H1 (cell line): ENCODE measurements at regions not wholly inside any gene's neighbourhood (a gene's known extent, or its start where the extent isn't known, plus 50 kb on each side); places are given as distances from the start of the nearest gene placed in this dataset.

Experiments used
- CTCF ChIA-PET: fragments of 300-600 bp; sonication (Branson Sonifier 250); formaldehyde crosslinking; loops from one replicate; lab custom pipeline; 2021; ENCODE audit not compliant: partially characterized antibody; lab: Charles Lee
- POLR2A ChIA-PET: fragments of 300-600 bp; sonication (Branson Sonifier 250); formaldehyde crosslinking; loops from one replicate; lab custom pipeline; 2021; ENCODE audit warnings: inconsistent platforms; ENCODE audit not compliant: partially characterized antibody; lab: Charles Lee
- DNase-seq, 2 experiments: peaks; one replicate each; pipeline versions ENCODE4 v3.0.0 to v3.0.0-alpha.2; 2010 to 2022; ENCODE audit warnings: low spot score in 2 of 2, low read depth in 1 of 2, mixed read lengths in 1 of 2
- FAIRE-seq: peaks from 2 replicates; lab custom pipeline; 2011; peaks lifted over from hg19 to GRCh38; lab: Jason Lieb, UNC
- H2AFZ ChIP-seq: 2 replicates; pipeline ENCODE4 v1.8.1; 2012; ENCODE audit warnings: low read length, inconsistent platforms
- H2AK5ac ChIP-seq: 2 replicates; pipeline ENCODE4 v1.6.1; 2013; ENCODE audit warnings: low read depth, low read length
- H2BK120ac ChIP-seq: replicated peaks from 2 replicates; pipeline ENCODE3; 2013; ENCODE audit warnings: low read depth, low read length, inconsistent platforms
- H2BK12ac ChIP-seq: 2 replicates; pipeline ENCODE4 v1.6.1; 2013; ENCODE audit warnings: low read depth, low read length
- H2BK15ac ChIP-seq: 2 replicates; pipeline ENCODE4 v1.6.1; 2013; ENCODE audit warnings: low read length
- H2BK20ac ChIP-seq: 2 replicates; pipeline ENCODE4 v1.6.1; 2013; ENCODE audit warnings: low read length
- H2BK5ac ChIP-seq: 2 replicates; pipeline ENCODE4 v1.6.1; 2013; ENCODE audit warnings: low read depth, low read length
- H3K14ac ChIP-seq: 2 replicates; pipeline ENCODE4 v1.6.1; 2013; ENCODE audit warnings: inconsistent platforms; ENCODE audit not compliant: insufficient read length
- H3K18ac ChIP-seq: 2 replicates; pipeline ENCODE4 v1.6.1; 2013; ENCODE audit warnings: low read length; ENCODE audit errors: extremely low read depth
- H3K23ac ChIP-seq: 2 replicates; pipeline ENCODE4 v1.6.1; 2013; ENCODE audit warnings: inconsistent platforms; ENCODE audit not compliant: insufficient read length
- H3K23me2 ChIP-seq: 2 replicates; pipeline ENCODE4 v1.6.1; 2013; ENCODE audit warnings: low read depth, low read length
- H3K27ac ChIP-seq: 2 replicates; pipeline ENCODE4 v1.6.1; 2011; ENCODE audit warnings: low read depth, low read length, inconsistent platforms
- H3K27me3 ChIP-seq, 4 experiments: replicated peaks in 1 of 4; 1 replicate in 1 of 4; 2 replicates in 3 of 4; pipeline versions ENCODE4 v1.6.1 to v1.8.1; 2011 to 2013; ENCODE audit warnings: low read length in 3 of 4, mild to moderate bottlenecking in 3 of 4, inconsistent platforms in 2 of 4, mixed read lengths in 2 of 4, moderate library complexity in 1 of 4; ENCODE audit not compliant: control insufficient read depth in 3 of 4, insufficient read depth in 3 of 4; ENCODE audit errors: extremely low read depth in 1 of 4
- H3K36me3 ChIP-seq, 4 experiments: 2 replicates each; pipeline versions ENCODE4 v1.6.1 to v1.8.1; 2011 to 2013; ENCODE audit warnings: mild to moderate bottlenecking in 4 of 4, low read length in 3 of 4, moderate library complexity in 2 of 4, control low read depth in 1 of 4, inconsistent platforms in 1 of 4; ENCODE audit not compliant: insufficient read depth in 4 of 4, control insufficient read depth in 2 of 4
- H3K4ac ChIP-seq: replicated peaks from 2 replicates; pipeline ENCODE3; 2013; ENCODE audit warnings: low read length, low read depth, mixed read lengths, inconsistent platforms; ENCODE audit not compliant: insufficient read length
- H3K4me1 ChIP-seq, 4 experiments: replicated peaks in 1 of 4; 1 replicate in 1 of 4; 2 replicates in 3 of 4; pipeline versions ENCODE4 v1.6.1 to v1.8.1; 2011 to 2013; ENCODE audit warnings: low read length in 3 of 4, inconsistent platforms in 2 of 4, mixed read lengths in 1 of 4; ENCODE audit not compliant: insufficient read depth in 4 of 4, control insufficient read depth in 3 of 4
- H3K4me2 ChIP-seq, 2 experiments: 2 replicates each; pipeline versions ENCODE4 v1.6.1 to v1.8.1; 2011 to 2013; ENCODE audit warnings: low read depth in 2 of 2, low read length in 2 of 2, control low read depth in 1 of 2, inconsistent platforms in 1 of 2, mild to moderate bottlenecking in 1 of 2; ENCODE audit not compliant: insufficient read depth in 1 of 2
- H3K4me3 ChIP-seq, 4 experiments: fragments of 200-600, 300-600 bp in 1 of 4; sonication (generic), shearing (Covaris generic), sonication (Bioruptor Twin) in 1 of 4; 2 replicates each; pipeline versions ENCODE4 v1.5.1 to v1.8.1; 2011 to 2016; ENCODE audit warnings: low read length in 4 of 4, low read depth in 3 of 4, control low read depth in 2 of 4, inconsistent platforms in 2 of 4, mild to moderate bottlenecking in 2 of 4, mixed read lengths in 1 of 4, moderate library complexity in 1 of 4; ENCODE audit not compliant: insufficient read depth in 2 of 4; ENCODE audit errors: extremely low read depth in 1 of 4
- H3K56ac ChIP-seq: replicated peaks from 2 replicates; pipeline ENCODE3; 2013; ENCODE audit warnings: low read depth, mild to moderate bottlenecking, mixed read lengths, low read length, inconsistent platforms; ENCODE audit not compliant: insufficient read length
- H3K79me1 ChIP-seq: 2 replicates; pipeline ENCODE4 v1.6.1; 2013; ENCODE audit warnings: low read depth, low read length, control low read depth
- H3K79me2 ChIP-seq, 2 experiments: 2 replicates each; pipeline versions ENCODE4 v1.6.1 to v1.8.1; 2012 to 2013; ENCODE audit warnings: low read length in 2 of 2, mild to moderate bottlenecking in 2 of 2, inconsistent platforms in 1 of 2; ENCODE audit not compliant: insufficient read depth in 2 of 2, control insufficient read depth in 1 of 2
- H3K9ac ChIP-seq, 4 experiments: replicated peaks in 1 of 4; 1 replicate in 1 of 4; 2 replicates in 3 of 4; pipeline versions ENCODE4 v1.6.1 to v1.8.1; 2011 to 2013; ENCODE audit warnings: low read depth in 3 of 4, low read length in 3 of 4, control low read depth in 2 of 4, mild to moderate bottlenecking in 2 of 4, moderate library complexity in 2 of 4, inconsistent platforms in 1 of 4; ENCODE audit errors: extremely low read depth in 1 of 4
- H3K9me3 ChIP-seq, 2 experiments: 2 replicates each; pipeline versions ENCODE4 v1.6.1 to v1.8.1; 2012 to 2013; ENCODE audit warnings: mild to moderate bottlenecking in 2 of 2, moderate library complexity in 2 of 2, control low read depth in 1 of 2, inconsistent platforms in 1 of 2, low read depth in 1 of 2, low read length in 1 of 2, mixed read lengths in 1 of 2; ENCODE audit not compliant: insufficient read depth in 2 of 2
- H4K20me1 ChIP-seq, 2 experiments: replicated peaks in 1 of 2; 2 replicates each; pipeline versions ENCODE3 to v1.8.1; 2011 to 2013; ENCODE audit warnings: inconsistent platforms in 2 of 2, low read length in 2 of 2, mild to moderate bottlenecking in 1 of 2; ENCODE audit not compliant: insufficient read depth in 2 of 2, control insufficient read depth in 1 of 2
- H4K5ac ChIP-seq: 2 replicates; pipeline ENCODE4 v1.6.1; 2013; ENCODE audit warnings: low read length, low read depth, mixed read lengths, inconsistent platforms; ENCODE audit not compliant: insufficient read length
- H4K8ac ChIP-seq: 2 replicates; pipeline ENCODE4 v1.8.0; 2013; ENCODE audit warnings: mild to moderate bottlenecking, moderate library complexity, low read length, inconsistent platforms; ENCODE audit not compliant: insufficient read depth; ENCODE audit errors: extremely low read depth
- H4K91ac ChIP-seq: replicated peaks from 2 replicates; pipeline ENCODE3; 2013; ENCODE audit warnings: low read length, mixed read lengths, inconsistent platforms; ENCODE audit not compliant: insufficient read length
- BRCA1 ChIP-seq: IDR thresholded peaks from 2 replicates; pipeline ENCODE4 v1.6.1; 2012; ENCODE audit warnings: low read depth, low read length, improper control_type of control experiment
- CEBPB ChIP-seq: IDR thresholded peaks from 2 replicates; pipeline ENCODE4 v1.6.1; 2012; ENCODE audit warnings: low read depth, low read length
- EGR1 ChIP-seq: IDR thresholded peaks from 2 replicates; pipeline ENCODE4 v1.6.1; 2011; ENCODE audit warnings: low read depth, low read length, borderline replicate concordance
- EP300 ChIP-seq, 2 experiments: IDR thresholded peaks; 1 replicate in 1 of 2; 2 replicates in 1 of 2; pipeline ENCODE4 v1.6.1; 2011 to 2012; ENCODE audit warnings: low read depth in 2 of 2, low read length in 2 of 2, mild to moderate bottlenecking in 2 of 2, borderline replicate concordance in 1 of 2, inconsistent platforms in 1 of 2, moderate library complexity in 1 of 2
- JUND ChIP-seq: IDR thresholded peaks from 2 replicates; pipeline ENCODE4 v1.6.1; 2011; ENCODE audit warnings: mild to moderate bottlenecking, improper control_type of control experiment, low read length
- KDM4A ChIP-seq: IDR thresholded peaks from one replicate; pipeline ENCODE4 v1.7.1; 2012; ENCODE audit warnings: low read depth, mild to moderate bottlenecking, moderate library complexity, low read length, inconsistent platforms; ENCODE audit not compliant: severe bottlenecking
- MAFK ChIP-seq: IDR thresholded peaks from 2 replicates; pipeline ENCODE4 v1.6.1; 2012; ENCODE audit warnings: low read depth, mild to moderate bottlenecking, improper control_type of control experiment, low read length
- PHF8 ChIP-seq: fragments of 200-600 bp; sonication (generic); conservative IDR thresholded peaks from 2 replicates; pipeline ENCODE4 v1.7.1; 2012; ENCODE audit warnings: low read depth, mild to moderate bottlenecking, inconsistent platforms, low read length, moderate library complexity
- RBBP5 ChIP-seq: IDR thresholded peaks from 2 replicates; pipeline ENCODE4 v1.7.1; 2012; ENCODE audit warnings: low read depth, mild to moderate bottlenecking, inconsistent platforms, low read length, moderate library complexity, borderline replicate concordance
- RFX5 ChIP-seq: IDR thresholded peaks from 2 replicates; pipeline ENCODE4 v1.6.1; 2011; ENCODE audit warnings: low read depth, low read length, improper control_type of control experiment, borderline replicate concordance
- RNF2 ChIP-seq: fragments of 200-900, 300-1000 bp; sonication (generic); IDR thresholded peaks from 2 replicates; pipeline ENCODE4 v1.7.1; 2016; ENCODE audit warnings: borderline replicate concordance, low read depth, mild to moderate bottlenecking, antibody characterized with exemption, low read length; ENCODE audit not compliant: poor library complexity, severe bottlenecking; ENCODE audit errors: missing control alignments
- RXRA ChIP-seq: IDR thresholded peaks from 2 replicates; pipeline ENCODE4 v1.6.1; 2011; ENCODE audit warnings: low read depth, mild to moderate bottlenecking, low read length, moderate library complexity; ENCODE audit not compliant: insufficient read depth
- SRF ChIP-seq: IDR thresholded peaks from 2 replicates; pipeline ENCODE4 v1.6.1; 2011; ENCODE audit warnings: mild to moderate bottlenecking, low read depth, low read length, moderate library complexity
- ZNF274 ChIP-seq: IDR thresholded peaks from 2 replicates; pipeline ENCODE4 v1.7.0; 2012; ENCODE audit warnings: low read length, borderline replicate concordance; ENCODE audit errors: extremely low read depth
- WGBS, 2 experiments: shearing (Covaris generic) in 1 of 2; methylation state at CpG; one replicate each; pipeline versions ENCODE4 v1.1.6 to v1.1.7; 2013 to 2015; ENCODE audit warnings: low lambda C conversion rate in 2 of 2, mixed read lengths in 2 of 2, inconsistent platforms in 1 of 2, low coverage in 1 of 2, missing lambda C conversion rate in 1 of 2; ENCODE audit not compliant: insufficient replicate concordance in 2 of 2, insufficient coverage in 1 of 2, insufficient read length in 1 of 2; ENCODE audit errors: extremely low coverage in 1 of 2, missing lambda C conversion rate in 1 of 2; 5-methylcytosine and 5-hydroxymethylcytosine counted together

- no peaks in the 10 kb centered on the region for H3K79me2 ChIP-seq
- H2AK5ac ChIP-seq, result no peak overlapping the region
- H3K14ac ChIP-seq, result no peak overlapping the region
- no peak overlapping the region for H3K56ac ChIP-seq
- FAIRE-seq (no peak), DNase-seq (no peak)
- no peaks in the 10 kb centered on the region for H3K27me3 ChIP-seq
- H4K5ac ChIP-seq, result no peak overlapping the region
- H3K23me2 ChIP-seq, result no peaks in the 10 kb centered on the region
- H2BK5ac ChIP-seq, result no peak overlapping the region
- H3K23ac ChIP-seq, result no peak overlapping the region
- no peak overlapping the region for H3K27ac ChIP-seq
- H2AFZ ChIP-seq, result no peak overlapping the region
- H3K18ac ChIP-seq, result no peak overlapping the region
- H3K4me3 ChIP-seq, result no peak overlapping the region
- CTCF ChIA-PET, result no interaction called here
- H3K4me1 ChIP-seq, result no peaks in the 10 kb centered on the region
- no peak overlapping the region for H3K4ac ChIP-seq
- no peak overlapping the region for H2BK15ac ChIP-seq
- H3K4me2 ChIP-seq, result no peak overlapping the region
- H2BK12ac ChIP-seq, result no peak overlapping the region
- no peaks in the 10 kb centered on the region for H3K36me3 ChIP-seq
- 89% methylated on average over 1 of the region's 1 CpG; no CpG with 5 or more reads in 1 of the 2 experiments for WGBS, 2 experiments
- H3K9me3 ChIP-seq, result no peaks in the 10 kb centered on the region
- no peaks in the 10 kb centered on the region for H4K20me1 ChIP-seq
- no peaks in the 10 kb centered on the region for H3K79me1 ChIP-seq
- H4K91ac ChIP-seq, result no peak overlapping the region
- no peak overlapping the region for H3K9ac ChIP-seq
- H4K8ac ChIP-seq, result no peak overlapping the region
- H2BK120ac ChIP-seq, result no peak overlapping the region
- POLR2A ChIA-PET, result no interaction called here
- no peak overlapping the region for H2BK20ac ChIP-seq
- TF ChIP-seq RFX5, result no peak
- no peak for TF ChIP-seq EGR1
- no peak for TF ChIP-seq RBBP5
- no peak for TF ChIP-seq KDM4A
- no peak for TF ChIP-seq SRF
- TF ChIP-seq MAFK, result no peak
- TF ChIP-seq RNF2, result no peak
- TF ChIP-seq PHF8, result no peak
- no peak for TF ChIP-seq BRCA1
- no peak for TF ChIP-seq ZNF274
- TF ChIP-seq RXRA, result no peak
- no peak for TF ChIP-seq CEBPB
- no peak for TF ChIP-seq EP300 (IDR thresholded peaks at IDR 0.05; ENCODE audit: borderline replicate concordance in 1 of 2, low read depth in 2 of 2, low read length in 2 of 2)
- TF ChIP-seq JUND, result no peak
Observed at GRCh38 chr1:103211073-103211472, 102.8 kb upstream of the COL11A1 start.
